ENCODE measurements at regions not wholly inside any gene's neighbourhood (a gene's known extent, or its start where the extent isn't known, plus 50 kb on each side); places are given as distances from the start of the nearest gene placed in this dataset.

GRCh38 chr9:33697171-33697570 lies 98.2 kb upstream of the PRSS3 start:
- H3K9me3 ChIP-seq (ENCODE audit: low read length), result no peaks in the 10 kb centered on the region
- in situ Hi-C loops (cut with HindIII; ENCODE audit: extremely low pct_ligation_motif_present, low pct_unique_long_range_greater_than_20kb) (no loop called here), intact Hi-C loops (cut with micrococcal nuclease; ENCODE audit: unreplicated experiment) (no loop called here)
- H2AFZ ChIP-seq (ENCODE audit: low read length), result no peak overlapping the region
- ATAC-seq (no peak), DNase-seq (ENCODE audit: low spot score) (no peak), FAIRE-seq (no peak)
- no peaks in the 10 kb centered on the region for H3K79me2 ChIP-seq (ENCODE audit: insufficient read depth, low read length)
- CTCF ChIA-PET (ENCODE audit: low intra/inter-chr PET ratio, low total read pairs), result no interaction called here
- no TSS peak for BruUV-seq (replicated peaks)
- H3K27me3 ChIP-seq (ENCODE audit: control insufficient read depth in 1 of 2, insufficient read depth in 2 of 2, low read length in 2 of 2), result peaks cover 1 to 2% of the 10 kb centered on the region in 2 experiments; a peak in 1 of 5 replicates
- H3K4me2 ChIP-seq (ENCODE audit: low read depth, low read length), result no peak overlapping the region
- H3K36me3 ChIP-seq (replicated peaks in 1 of 2; ENCODE audit: control insufficient read depth in 1 of 2, insufficient read depth in 2 of 2, low read length in 2 of 2), result no peaks in the 10 kb centered on the region
- H3K27ac ChIP-seq (ENCODE audit: extremely low read length, insufficient read depth, low read length), result no peak overlapping the region
- H3K4me3 ChIP-seq (replicated peaks in 1 of 3; ENCODE audit: insufficient read depth in 1 of 3, low read depth in 2 of 3, low read length in 3 of 3), result no peak overlapping the region
- TF ChIP-seq GMEB2 (CRISPR knock-in tag; IDR thresholded peaks at IDR 0.05; ENCODE audit: low read depth) (no peak), CCDC6 (CRISPR knock-in tag; IDR thresholded peaks at IDR 0.05) (no peak), ZNF275 (CRISPR knock-in tag; IDR thresholded peaks at IDR 0.05; ENCODE audit: borderline replicate concordance) (no peak), ZC3H4 (CRISPR knock-in tag; IDR thresholded peaks at IDR 0.05; ENCODE audit: borderline replicate concordance) (no peak)
- H4K20me1 ChIP-seq (ENCODE audit: insufficient read depth, low read length), result no peaks in the 10 kb centered on the region
- POLR2A ChIA-PET, result no interaction called here
- no peak overlapping the region for H3K9ac ChIP-seq (ENCODE audit: insufficient read depth, low read depth, low read length)
- no peaks in the 10 kb centered on the region for H3K4me1 ChIP-seq (ENCODE audit: insufficient read depth, low read length)

- CTCF ChIA-PET (ENCODE audit: low intra/inter-chr PET ratio, low total read pairs), result no interaction called here
- in situ Hi-C loops (cut with HindIII; ENCODE audit: extremely low pct_ligation_motif_present, low pct_unique_long_range_greater_than_20kb), result no loop called here
- no peak for FAIRE-seq
- TF ChIP-seq ZNF773 (CRISPR knock-in tag; IDR thresholded peaks at IDR 0.05; ENCODE audit: borderline replicate concordance) (no peak), ZFYVE20 (CRISPR knock-in tag; IDR thresholded peaks at IDR 0.05; ENCODE audit: borderline replicate concordance, low read depth) (no peak), ZNF629 (CRISPR knock-in tag; conservative IDR thresholded peaks at IDR 0.05) (no peak), MNT (IDR thresholded peaks at IDR 0.05) (no peak), TCF7L2 (IDR thresholded peaks at IDR 0.05; ENCODE audit: low read depth, low read length) (no peak), REL (CRISPR knock-in tag; conservative IDR thresholded peaks at IDR 0.05) (no peak), DMTF1 (CRISPR knock-in tag; IDR thresholded peaks at IDR 0.05) (no peak)
Measured at GRCh38 chr9:33698267-33698666, 97.1 kb upstream of the PRSS3 start.

More at GRCh38 chr9:33698267-33698666, 97.1 kb upstream of the PRSS3 start:
- H3K4me1 ChIP-seq (ENCODE audit: insufficient read depth, low read length), result no peaks in the 10 kb centered on the region
- H3K4me2 ChIP-seq (ENCODE audit: low read depth, low read length), result no peak overlapping the region
- no peak overlapping the region for H3K4me3 ChIP-seq (replicated peaks in 1 of 3; ENCODE audit: insufficient read depth in 1 of 3, low read depth in 2 of 3, low read length in 3 of 3)
- H3K27ac ChIP-seq (ENCODE audit: extremely low read length, insufficient read depth, low read length), result no peak overlapping the region
- H4K20me1 ChIP-seq (ENCODE audit: insufficient read depth, low read length), result no peaks in the 10 kb centered on the region
- ATAC-seq (no peak), DNase-seq (ENCODE audit: low spot score) (no peak)
- no peaks in the 10 kb centered on the region for H3K79me2 ChIP-seq (ENCODE audit: insufficient read depth, low read length)
- no TSS peak for BruUV-seq (replicated peaks)
- intact Hi-C loops (cut with micrococcal nuclease; ENCODE audit: unreplicated experiment), result no loop called here
- H2AFZ ChIP-seq (ENCODE audit: low read length), result no peak overlapping the region
- 0% methylated on average over 1 of the region's 1 CpG for WGBS (ENCODE audit: low lambda C conversion rate)
- no peak overlapping the region for H3K9ac ChIP-seq (ENCODE audit: insufficient read depth, low read depth, low read length)
- H3K27me3 ChIP-seq (ENCODE audit: control insufficient read depth in 1 of 2, insufficient read depth in 2 of 2, low read length in 2 of 2), result peaks cover 1 to 5% of the 10 kb centered on the region in 2 experiments; a peak in 2 of 5 replicates
- H3K36me3 ChIP-seq (replicated peaks in 1 of 2; ENCODE audit: control insufficient read depth in 1 of 2, insufficient read depth in 2 of 2, low read length in 2 of 2), result no peaks in the 10 kb centered on the region
- POLR2A ChIA-PET, result no interaction called here
- no peaks in the 10 kb centered on the region for H3K9me3 ChIP-seq (ENCODE audit: low read length)

All from HepG2 (cell line).